ENCODE measurements at regions not wholly inside any gene's neighbourhood (a gene's known extent, or its start where the extent isn't known, plus 50 kb on each side); places are given as distances from the start of the nearest gene placed in this dataset.

DNA sequence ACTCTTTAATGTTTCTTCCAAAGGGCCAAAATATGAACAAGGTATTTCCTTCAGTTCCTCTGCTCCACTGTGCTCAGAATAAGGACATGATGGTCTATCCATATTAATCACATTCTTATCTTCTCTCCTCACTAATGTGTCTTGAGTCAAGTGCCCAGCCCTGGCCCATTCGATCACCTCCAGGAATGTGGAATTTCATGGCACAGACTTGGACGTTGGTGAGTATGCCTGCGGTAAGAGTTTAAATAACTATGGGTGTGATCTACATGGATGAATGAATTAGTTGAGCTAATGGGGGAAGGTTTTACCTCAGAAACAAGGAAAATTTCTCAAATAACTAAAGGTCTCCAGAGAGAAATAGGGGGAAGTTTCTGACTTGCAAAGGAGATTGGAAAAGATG lies 174.0 kb downstream of the NPFFR2 start:
- TF ChIP-seq, protein P1, sequence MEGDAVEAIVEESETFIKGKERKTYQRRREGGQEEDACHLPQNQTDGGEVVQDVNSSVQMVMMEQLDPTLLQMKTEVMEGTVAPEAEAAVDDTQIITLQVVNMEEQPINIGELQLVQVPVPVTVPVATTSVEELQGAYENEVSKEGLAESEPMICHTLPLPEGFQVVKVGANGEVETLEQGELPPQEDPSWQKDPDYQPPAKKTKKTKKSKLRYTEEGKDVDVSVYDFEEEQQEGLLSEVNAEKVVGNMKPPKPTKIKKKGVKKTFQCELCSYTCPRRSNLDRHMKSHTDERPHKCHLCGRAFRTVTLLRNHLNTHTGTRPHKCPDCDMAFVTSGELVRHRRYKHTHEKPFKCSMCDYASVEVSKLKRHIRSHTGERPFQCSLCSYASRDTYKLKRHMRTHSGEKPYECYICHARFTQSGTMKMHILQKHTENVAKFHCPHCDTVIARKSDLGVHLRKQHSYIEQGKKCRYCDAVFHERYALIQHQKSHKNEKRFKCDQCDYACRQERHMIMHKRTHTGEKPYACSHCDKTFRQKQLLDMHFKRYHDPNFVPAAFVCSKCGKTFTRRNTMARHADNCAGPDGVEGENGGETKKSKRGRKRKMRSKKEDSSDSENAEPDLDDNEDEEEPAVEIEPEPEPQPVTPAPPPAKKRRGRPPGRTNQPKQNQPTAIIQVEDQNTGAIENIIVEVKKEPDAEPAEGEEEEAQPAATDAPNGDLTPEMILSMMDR (IDR thresholded peaks at IDR 0.05): no peak
- TF ChIP-seq POLR2A (IDR thresholded peaks at IDR 0.05): no peak

All from heart left ventricle (tissue), 13 donors.